ENCODE measurements at regions not wholly inside any gene's neighbourhood (a gene's known extent, or its start where the extent isn't known, plus 50 kb on each side); places are given as distances from the start of the nearest gene placed in this dataset.

DNA sequence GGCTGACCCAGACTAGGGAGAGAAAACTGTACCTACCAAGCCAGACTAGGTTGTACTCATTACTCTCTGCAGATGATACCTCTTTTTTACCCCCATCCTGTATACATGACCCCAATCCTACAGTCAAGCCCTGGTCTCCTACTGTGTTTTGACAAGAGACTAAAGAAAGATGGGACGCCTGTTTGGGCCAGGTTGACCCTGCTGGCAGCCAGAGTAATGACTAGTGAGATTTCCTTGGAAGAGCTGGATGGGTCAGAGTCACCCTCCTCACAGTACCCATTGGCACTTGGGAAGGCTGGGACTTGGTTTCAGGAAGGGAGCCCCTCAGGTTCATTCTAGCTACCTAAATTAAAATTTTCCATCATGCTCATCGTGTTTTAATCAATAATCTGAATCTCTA is 89.7 kb upstream of the NR4A3 start:
- TF ChIP-seq CTCF (IDR thresholded peaks at IDR 0.05; ENCODE audit: low read depth, low read length, poor library complexity, severe bottlenecking) (no peak), EZH2phosphoT487 (IDR thresholded peaks at IDR 0.05; ENCODE audit: borderline replicate concordance, low read length) (no peak)

All from DOHH2 (cell line).